Smooth muscle cell (in vitro differentiated cells): ENCODE measurements at regions not wholly inside any gene's neighbourhood (a gene's known extent, or its start where the extent isn't known, plus 50 kb on each side); places are given as distances from the start of the nearest gene placed in this dataset.

Experiments
- DNase-seq: peaks from one replicate; lab custom pipeline; 2025; ENCODE audit not compliant: unreplicated experiment; lab: John Stamatoyannopoulos, UW
- H2AFZ ChIP-seq: fragments of 200-600 bp; sonication (generic); 2 replicates; pipeline ENCODE4 v1.6.0; 2016; ENCODE audit warnings: antibody characterized with exemption, low read depth, mild to moderate bottlenecking
- H3F3A ChIP-seq: fragments of 200-600 bp; sonication (generic); 2 replicates; pipeline ENCODE4 v1.6.0; 2017; ENCODE audit warnings: antibody characterized with exemption, low read depth
- H3K27ac ChIP-seq: fragments of 200-600 bp; sonication (generic); 2 replicates; pipeline ENCODE4 v1.5.1; 2016; ENCODE audit warnings: low read depth, mild to moderate bottlenecking
- H3K27me3 ChIP-seq: fragments of 200-600 bp; sonication (generic); 2 replicates; pipeline ENCODE4 v1.6.1; 2016; ENCODE audit warnings: low read depth, mild to moderate bottlenecking
- H3K36me3 ChIP-seq: fragments of 200-600 bp; sonication (generic); 2 replicates; pipeline ENCODE4 v1.5.1; 2016; ENCODE audit warnings: low read depth
- H3K4me1 ChIP-seq: fragments of 200-600 bp; sonication (generic); 2 replicates; pipeline ENCODE4 v1.5.1; 2016; ENCODE audit warnings: low read depth
- H3K4me2 ChIP-seq: fragments of 200-600 bp; sonication (generic); 2 replicates; pipeline ENCODE4 v1.6.0; 2016; ENCODE audit warnings: mild to moderate bottlenecking
- H3K4me3 ChIP-seq: fragments of 200-600 bp; sonication (generic); 2 replicates; pipeline ENCODE4 v1.5.1; 2016; ENCODE audit warnings: mild to moderate bottlenecking
- H3K79me2 ChIP-seq: fragments of 200-600 bp; sonication (generic); 2 replicates; pipeline ENCODE4 v1.6.0; 2016; ENCODE audit warnings: low read depth, mild to moderate bottlenecking
- H3K9ac ChIP-seq: fragments of 200-600 bp; sonication (generic); 2 replicates; pipeline ENCODE4 v1.6.0; 2016; ENCODE audit warnings: low read depth
- H3K9me3 ChIP-seq: fragments of 200-600 bp; sonication (generic); replicated peaks from 2 replicates; pipeline ENCODE4 v1.5.1; 2016; ENCODE audit warnings: low read depth
- H4K20me1 ChIP-seq: fragments of 200-600 bp; sonication (generic); 2 replicates; pipeline ENCODE4 v1.6.0; 2016; ENCODE audit warnings: low read depth
- WGBS: methylation state at CpG from one replicate; pipeline ENCODE4 v1.1.7; 2016; ENCODE audit warnings: low lambda C conversion rate; 5-methylcytosine and 5-hydroxymethylcytosine counted together
- TF ChIP-seq, protein P1 (sequence below): fragments of 200-600 bp; sonication (generic); IDR thresholded peaks from 2 replicates; pipeline ENCODE4 v1.5.1; 2017; ENCODE audit warnings: borderline replicate concordance, mild to moderate bottlenecking, antibody characterized with exemption; ENCODE audit not compliant: insufficient read depth, poor library complexity, severe bottlenecking

GRCh38 chr6:29884261-29884660 lies 56.6 kb downstream of the HLA-G start:
- no peaks in the 10 kb centered on the region for H3F3A ChIP-seq
- no peak overlapping the region for H2AFZ ChIP-seq
- H3K4me3 ChIP-seq: no peak overlapping the region
- 55% methylated on average over 4 of the region's 4 CpGs for WGBS
- H3K4me2 ChIP-seq: no peak overlapping the region
- no peaks in the 10 kb centered on the region for H3K79me2 ChIP-seq
- no peaks in the 10 kb centered on the region for H3K36me3 ChIP-seq
- no peak overlapping the region for H3K9ac ChIP-seq
- no peak for DNase-seq
- TF ChIP-seq, protein P1, sequence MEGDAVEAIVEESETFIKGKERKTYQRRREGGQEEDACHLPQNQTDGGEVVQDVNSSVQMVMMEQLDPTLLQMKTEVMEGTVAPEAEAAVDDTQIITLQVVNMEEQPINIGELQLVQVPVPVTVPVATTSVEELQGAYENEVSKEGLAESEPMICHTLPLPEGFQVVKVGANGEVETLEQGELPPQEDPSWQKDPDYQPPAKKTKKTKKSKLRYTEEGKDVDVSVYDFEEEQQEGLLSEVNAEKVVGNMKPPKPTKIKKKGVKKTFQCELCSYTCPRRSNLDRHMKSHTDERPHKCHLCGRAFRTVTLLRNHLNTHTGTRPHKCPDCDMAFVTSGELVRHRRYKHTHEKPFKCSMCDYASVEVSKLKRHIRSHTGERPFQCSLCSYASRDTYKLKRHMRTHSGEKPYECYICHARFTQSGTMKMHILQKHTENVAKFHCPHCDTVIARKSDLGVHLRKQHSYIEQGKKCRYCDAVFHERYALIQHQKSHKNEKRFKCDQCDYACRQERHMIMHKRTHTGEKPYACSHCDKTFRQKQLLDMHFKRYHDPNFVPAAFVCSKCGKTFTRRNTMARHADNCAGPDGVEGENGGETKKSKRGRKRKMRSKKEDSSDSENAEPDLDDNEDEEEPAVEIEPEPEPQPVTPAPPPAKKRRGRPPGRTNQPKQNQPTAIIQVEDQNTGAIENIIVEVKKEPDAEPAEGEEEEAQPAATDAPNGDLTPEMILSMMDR: no peak
- H3K4me1 ChIP-seq: peaks cover 4% of the 10 kb centered on the region
- no peaks in the 10 kb centered on the region for H4K20me1 ChIP-seq
- peaks cover 37% of the 10 kb centered on the region for H3K27me3 ChIP-seq
- no peaks in the 10 kb centered on the region for H3K9me3 ChIP-seq
- no peak overlapping the region for H3K27ac ChIP-seq

- no peak overlapping the region for H3K4me2 ChIP-seq
- TF ChIP-seq, protein P1: no peak
- no peaks in the 10 kb centered on the region for H3F3A ChIP-seq
- no peak overlapping the region for H3K9ac ChIP-seq
- no peaks in the 10 kb centered on the region for H4K20me1 ChIP-seq
- no peak for DNase-seq
- H3K79me2 ChIP-seq: no peaks in the 10 kb centered on the region
- H2AFZ ChIP-seq: no peak overlapping the region
- H3K4me1 ChIP-seq: peaks cover 4% of the 10 kb centered on the region
- peak overlapping the region; percentile 63 for H3K4me3 ChIP-seq
- H3K9me3 ChIP-seq: no peaks in the 10 kb centered on the region
- WGBS: 94% methylated on average over 5 of the region's 5 CpGs
- no peaks in the 10 kb centered on the region for H3K36me3 ChIP-seq
- H3K27me3 ChIP-seq: peaks cover 51% of the 10 kb centered on the region
- no peak overlapping the region for H3K27ac ChIP-seq
Observed at GRCh38 chr6:29886701-29887100, 55.6 kb upstream of the HLA-A start.

DNA sequence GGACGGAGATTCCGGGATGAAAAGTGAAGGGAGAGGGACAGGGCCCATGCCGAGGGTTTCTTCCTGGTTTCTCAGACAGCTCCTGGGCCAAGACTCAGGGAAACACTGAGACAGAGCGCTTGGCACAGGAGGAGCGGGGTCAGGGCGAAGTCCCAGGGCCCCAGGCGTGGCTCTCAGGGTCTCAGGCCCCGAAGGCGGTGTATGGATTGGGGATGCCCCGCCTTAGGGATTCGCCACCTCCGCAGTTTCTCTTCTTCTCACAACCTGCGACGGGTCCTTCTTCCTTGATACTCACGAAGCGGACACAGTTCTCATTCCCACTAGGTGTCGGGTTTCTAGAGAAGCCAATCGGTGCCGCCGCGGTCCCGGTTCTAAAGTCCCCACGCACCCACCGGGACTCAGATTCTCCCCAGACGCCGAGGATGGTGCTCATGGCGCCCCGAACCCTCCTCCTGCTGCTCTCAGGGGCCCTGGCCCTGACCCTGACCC lies 55.0 kb upstream of the HLA-A start:
- no peak for DNase-seq
- Histone ChIP-seq H3K36me3 (no peaks in the 10 kb centered on the region), H3K27me3 (peaks cover 51% of the 10 kb centered on the region)

More for the DNA sequence above, 55.0 kb upstream of the HLA-A start:
- no peaks in the 10 kb centered on the region for H3K79me2 ChIP-seq
- H3F3A ChIP-seq: no peaks in the 10 kb centered on the region
- no peak overlapping the region for H3K27ac ChIP-seq
- no peaks in the 10 kb centered on the region for H4K20me1 ChIP-seq
- peak overlapping the region; percentile 87 for H3K4me2 ChIP-seq
- 18% methylated on average over 28 of the region's 28 CpGs for WGBS
- peak overlapping the region; percentile 90 for H2AFZ ChIP-seq
- peak overlapping the region; percentile 63 for H3K4me3 ChIP-seq
- TF ChIP-seq, protein P1: no peak
- peaks cover 4% of the 10 kb centered on the region for H3K4me1 ChIP-seq
- no peak overlapping the region for H3K9ac ChIP-seq
- no peaks in the 10 kb centered on the region for H3K9me3 ChIP-seq
